Gastrocnemius medialis (tissue), 4 donors: ENCODE measurements at regions not wholly inside any gene's neighbourhood (a gene's known extent, or its start where the extent isn't known, plus 50 kb on each side); places are given as distances from the start of the nearest gene placed in this dataset.

ENCODE experiments used
- CTCF ChIP-seq, 5 experiments: fragments of 450-650 bp in 3 of 5; fragments of 200-600 bp in 2 of 5; sonication (generic) in 2 of 5; IDR thresholded peaks in 4 of 5; conservative IDR thresholded peaks in 1 of 5; 1 replicate in 4 of 5; 2 replicates in 1 of 5; pipeline ENCODE4 v1.5.1; 2016 to 2019; ENCODE audit warnings: antibody characterized with exemption in 5 of 5, mild to moderate bottlenecking in 3 of 5, moderate library complexity in 3 of 5
- POLR2A ChIP-seq, 2 donors: fragments of 450-650 bp; IDR thresholded peaks; one replicate each; pipeline ENCODE4 v1.6.1; 2017; ENCODE audit warnings: antibody characterized with exemption in 2 of 2, mild to moderate bottlenecking in 2 of 2, moderate library complexity in 2 of 2

GRCh38 chr5:82417776-82418607 lies 139.8 kb upstream of the RPS23 start:
- no peak for TF ChIP-seq CTCF (IDR thresholded peaks at IDR 0.05 in 4 of 5, conservative IDR thresholded peaks at IDR 0.05 in 1 of 5)
- TF ChIP-seq POLR2A (IDR thresholded peaks at IDR 0.05): no peak
